CD4-positive, CD25-positive, alpha-beta regulatory T cell (primary cell): ENCODE measurements at regions not wholly inside any gene's neighbourhood (a gene's known extent, or its start where the extent isn't known, plus 50 kb on each side); places are given as distances from the start of the nearest gene placed in this dataset.
A peak's percentile ranks its signal among the peaks of the same experiment; 100 is the strongest.
"Not testable (repeated sequence)": the region's sequence is repeated elsewhere in the genome, so short reads cannot be mapped to it uniquely, and the experiment has no call there.

Experiments used
- ATAC-seq, 2 donors: fragments of 150-1000 bp; cut with Tn5 transposase; one replicate each; pipeline ENCODE4 v1.10.0; 2021; ENCODE audit warnings: low read depth in 2 of 2, moderate number of reproducible peaks in 2 of 2, moderate library complexity in 1 of 2
- DNase-seq, 3 donors: peaks; one replicate each; pipeline versions ENCODE4 v3.0.0 to v3.0.0-alpha.2; 2012 to 2022; ENCODE audit warnings: mixed read lengths in 1 of 3
- H3K27ac ChIP-seq: one replicate; pipeline ENCODE4 v1.7.0; 2013; ENCODE audit warnings: mild to moderate bottlenecking, low read length; ENCODE audit not compliant: insufficient read depth, poor library complexity, severe bottlenecking
- H3K27me3 ChIP-seq: one replicate; pipeline ENCODE4 v1.7.0; 2013; ENCODE audit warnings: low read length; ENCODE audit not compliant: control insufficient read depth, insufficient read depth
- H3K36me3 ChIP-seq: one replicate; pipeline ENCODE4 v1.7.0; 2013; ENCODE audit warnings: mild to moderate bottlenecking, low read length, moderate library complexity; ENCODE audit not compliant: control insufficient read depth, insufficient read depth
- H3K4me1 ChIP-seq: 2 replicates; pipeline ENCODE4 v1.7.0; 2013; ENCODE audit warnings: mild to moderate bottlenecking, low read length; ENCODE audit not compliant: insufficient read depth, control insufficient read depth, poor library complexity, severe bottlenecking
- H3K4me3 ChIP-seq: one replicate; pipeline ENCODE4 v1.7.0; 2013; ENCODE audit warnings: low read depth, mild to moderate bottlenecking, low read length, moderate library complexity
- H3K9me3 ChIP-seq, 2 experiments: 1 replicate in 1 of 2; 2 replicates in 1 of 2; pipeline ENCODE4 v1.7.0; 2013; ENCODE audit warnings: low read length in 2 of 2, mild to moderate bottlenecking in 1 of 2, moderate library complexity in 1 of 2; ENCODE audit not compliant: control insufficient read depth in 2 of 2
- H3K27ac Mint-ChIP-seq, 3 donors: one replicate each; pipeline ENCODE4 v1.8.0; 2020 to 2022; ENCODE audit warnings: mild to moderate bottlenecking in 3 of 3, mixed read lengths in 3 of 3, moderate library complexity in 2 of 3
- H3K27me3 Mint-ChIP-seq: one replicate; pipeline ENCODE4 v1.8.0; 2022; ENCODE audit warnings: mild to moderate bottlenecking, mixed read lengths
- H3K36me3 Mint-ChIP-seq: one replicate; pipeline ENCODE4 v1.8.0; 2020; ENCODE audit warnings: mixed read lengths
- H3K4me1 Mint-ChIP-seq, 4 donors: one replicate each; pipeline ENCODE4 v1.8.0; 2020 to 2022; ENCODE audit warnings: mixed read lengths in 4 of 4, mild to moderate bottlenecking in 1 of 4
- H3K4me3 Mint-ChIP-seq, 4 donors: one replicate each; pipeline ENCODE4 v1.8.0; 2020 to 2022; ENCODE audit warnings: mild to moderate bottlenecking in 4 of 4, mixed read lengths in 4 of 4, moderate library complexity in 3 of 4
- H3K9me3 Mint-ChIP-seq, 7 donors: one replicate each; pipeline ENCODE4 v1.8.0; 2020 to 2022; ENCODE audit warnings: mixed read lengths in 7 of 7, mild to moderate bottlenecking in 3 of 7, moderate library complexity in 2 of 7

GRCh38 chr1:222973561-222973960, 158.7 kb downstream of the DISP1 start:
- ATAC-seq (no peak), DNase-seq (no peak)
- Mint-ChIP-seq H3K9me3 (no peaks in the 10 kb centered on the region), H3K4me3 (no peak overlapping the region), H3K36me3 (no peaks in the 10 kb centered on the region), H3K4me1 (no peaks in the 10 kb centered on the region), H3K27me3 (no peaks in the 10 kb centered on the region), H3K27ac (no peak overlapping the region)
- H3K27me3 ChIP-seq = no peaks in the 10 kb centered on the region
- H3K36me3 ChIP-seq = no peaks in the 10 kb centered on the region
- no peaks in the 10 kb centered on the region for H3K9me3 ChIP-seq
- no peaks in the 10 kb centered on the region for H3K4me1 ChIP-seq
- H3K27ac ChIP-seq = no peak overlapping the region
- H3K4me3 ChIP-seq = no peak overlapping the region

- no peaks in the 10 kb centered on the region for H3K27me3 ChIP-seq
- H3K27ac ChIP-seq = no peak overlapping the region
- no peaks in the 10 kb centered on the region for H3K36me3 ChIP-seq
- H3K27ac Mint-ChIP-seq = no peak overlapping the region
- H3K9me3 Mint-ChIP-seq = no peaks in the 10 kb centered on the region
- H3K27me3 Mint-ChIP-seq = no peaks in the 10 kb centered on the region
- H3K4me3 ChIP-seq = no peak overlapping the region
- no peak for ATAC-seq
- no peaks in the 10 kb centered on the region for H3K36me3 Mint-ChIP-seq
- no peak for DNase-seq
- H3K4me1 ChIP-seq = no peaks in the 10 kb centered on the region
- no peaks in the 10 kb centered on the region for H3K9me3 ChIP-seq
- H3K4me3 Mint-ChIP-seq = no peak overlapping the region
- no peaks in the 10 kb centered on the region for H3K4me1 Mint-ChIP-seq
Measured at GRCh38 chr1:222974496-222974895, 159.7 kb downstream of the DISP1 start.

GRCh38 chr1:222975472-222976122, 160.8 kb downstream of the DISP1 start:
- ATAC-seq = no peak
- Histone ChIP-seq H3K27me3 (no peaks in the 10 kb centered on the region), H3K4me3 (no peak overlapping the region), H3K9me3 (no peaks in the 10 kb centered on the region), H3K4me1 (no peaks in the 10 kb centered on the region), H3K27ac (no peak overlapping the region), H3K36me3 (no peaks in the 10 kb centered on the region)
- Mint-ChIP-seq H3K27ac (peak overlapping the region in 1 of 3 donors; percentile 2), H3K4me1 (peaks cover 0 to 6% (median 2%) of the 10 kb centered on the region in 4 donors), H3K4me3 (no peak overlapping the region), H3K27me3 (no peaks in the 10 kb centered on the region), H3K36me3 (no peaks in the 10 kb centered on the region), H3K9me3 (no peaks in the 10 kb centered on the region)
- no peak for DNase-seq

GRCh38 chr1:222976453-222976852, 161.6 kb downstream of the DISP1 start:
- Mint-ChIP-seq H3K4me3 (no peak overlapping the region), H3K36me3 (no peaks in the 10 kb centered on the region), H3K27me3 (no peaks in the 10 kb centered on the region), H3K4me1 (peaks cover 0 to 6% (median 2%) of the 10 kb centered on the region in 4 donors), H3K27ac (no peak overlapping the region), H3K9me3 (no peaks in the 10 kb centered on the region)
- Histone ChIP-seq H3K36me3 (no peaks in the 10 kb centered on the region), H3K9me3 (no peaks in the 10 kb centered on the region), H3K4me3 (no peak overlapping the region), H3K27me3 (no peaks in the 10 kb centered on the region), H3K27ac (no peak overlapping the region), H3K4me1 (no peaks in the 10 kb centered on the region)
- DNase-seq (no peak), ATAC-seq (no peak)

- H3K9me3 Mint-ChIP-seq, H3K27me3 ChIP-seq, H3K4me1 ChIP-seq, H3K4me3 ChIP-seq, H3K36me3 ChIP-seq, H3K36me3 Mint-ChIP-seq, H3K4me1 Mint-ChIP-seq, H3K4me3 Mint-ChIP-seq, DNase-seq, H3K27ac Mint-ChIP-seq, H3K27me3 Mint-ChIP-seq, ATAC-seq, H3K9me3 ChIP-seq, H3K27ac ChIP-seq: not testable (repeated sequence)
Measured at GRCh38 chr1:222977294-222977693, 162.5 kb downstream of the DISP1 start.

GRCh38 chr1:222979561-222979960, 163.5 kb downstream of the TLR5 start:
- Histone ChIP-seq H3K27me3 (no peaks in the 10 kb centered on the region), H3K4me3 (no peak overlapping the region), H3K4me1 (no peaks in the 10 kb centered on the region), H3K27ac (no peak overlapping the region), H3K9me3 (no peaks in the 10 kb centered on the region), H3K36me3 (no peaks in the 10 kb centered on the region)
- DNase-seq (no peak), ATAC-seq (no peak)
- peaks cover 0 to 6% (median 2%) of the 10 kb centered on the region in 4 donors for H3K4me1 Mint-ChIP-seq
- H3K36me3 Mint-ChIP-seq = peaks cover 1% of the 10 kb centered on the region
- H3K27ac Mint-ChIP-seq = no peak overlapping the region
- no peaks in the 10 kb centered on the region for H3K27me3 Mint-ChIP-seq
- no peak overlapping the region for H3K4me3 Mint-ChIP-seq
- H3K9me3 Mint-ChIP-seq = no peaks in the 10 kb centered on the region

GRCh38 chr1:222987674-222988076, 155.4 kb downstream of the TLR5 start:
- Mint-ChIP-seq H3K4me1 (peaks cover 0 to 6% (median 3%) of the 10 kb centered on the region in 4 donors), H3K4me3 (no peak overlapping the region), H3K27ac (no peak overlapping the region), H3K27me3 (no peaks in the 10 kb centered on the region), H3K9me3 (no peaks in the 10 kb centered on the region), H3K36me3 (peaks cover 17% of the 10 kb centered on the region)
- Histone ChIP-seq H3K27me3 (no peaks in the 10 kb centered on the region), H3K4me3 (no peak overlapping the region), H3K9me3 (no peaks in the 10 kb centered on the region), H3K27ac (no peak overlapping the region), H3K4me1 (no peaks in the 10 kb centered on the region), H3K36me3 (no peaks in the 10 kb centered on the region)
- DNase-seq = no peak
- ATAC-seq = no peak

- Mint-ChIP-seq H3K4me3 (no peak overlapping the region), H3K27me3 (no peaks in the 10 kb centered on the region), H3K9me3 (no peaks in the 10 kb centered on the region), H3K4me1 (peaks cover 0 to 6% (median 3%) of the 10 kb centered on the region in 4 donors), H3K27ac (peak overlapping the region in 1 of 3 donors; percentile 3), H3K36me3 (peaks cover 23% of the 10 kb centered on the region)
- no peaks in the 10 kb centered on the region for H3K27me3 ChIP-seq
- no peaks in the 10 kb centered on the region for H3K4me1 ChIP-seq
- no peak overlapping the region for H3K4me3 ChIP-seq
- no peak overlapping the region for H3K27ac ChIP-seq
- H3K36me3 ChIP-seq = no peaks in the 10 kb centered on the region
- no peaks in the 10 kb centered on the region for H3K9me3 ChIP-seq
- no peak for DNase-seq
- ATAC-seq = no peak
Measured at GRCh38 chr1:222989443-222989842, 153.6 kb downstream of the TLR5 start.
